Astrocyte (in vitro differentiated cells and primary cell): ENCODE measurements at regions not wholly inside any gene's neighbourhood (a gene's known extent, or its start where the extent isn't known, plus 50 kb on each side); places are given as distances from the start of the nearest gene placed in this dataset.

Source experiments
- DNase-seq: peaks from one replicate; pipeline ENCODE4 v3.0.0-alpha.2; 2010; ENCODE audit warnings: low read depth
- FAIRE-seq: peaks from 2 replicates; lab custom pipeline; 2011; peaks lifted over from hg19 to GRCh38; lab: Jason Lieb, UNC
- H2AFZ ChIP-seq: 2 replicates; pipeline ENCODE4 v1.6.0; 2012; ENCODE audit warnings: low read depth, low read length, inconsistent platforms
- H3K27ac ChIP-seq: 2 replicates; pipeline ENCODE4 v1.5.1; 2011; ENCODE audit warnings: low read depth, low read length, inconsistent platforms
- H3K27me3 ChIP-seq: 2 replicates; pipeline ENCODE4 v1.6.0; 2011; ENCODE audit warnings: low read length, inconsistent platforms; ENCODE audit not compliant: insufficient read depth
- H3K36me3 ChIP-seq: 2 replicates; pipeline ENCODE4 v1.5.1; 2011; ENCODE audit warnings: low read length, inconsistent platforms; ENCODE audit not compliant: insufficient read depth
- H3K4me1 ChIP-seq: 2 replicates; pipeline ENCODE4 v1.5.1; 2011; ENCODE audit warnings: low read length, inconsistent platforms; ENCODE audit not compliant: insufficient read depth
- H3K4me2 ChIP-seq: 2 replicates; pipeline ENCODE4 v1.6.0; 2012; ENCODE audit warnings: low read length, inconsistent platforms
- H3K4me3 ChIP-seq: 2 replicates; pipeline ENCODE4 v1.5.1; 2011; ENCODE audit warnings: low read depth, mild to moderate bottlenecking, low read length, inconsistent platforms; ENCODE audit not compliant: insufficient read depth
- H3K79me2 ChIP-seq: 2 replicates; pipeline ENCODE4 v1.6.0; 2012; ENCODE audit warnings: mild to moderate bottlenecking, low read length, inconsistent platforms; ENCODE audit not compliant: insufficient read depth
- H3K9ac ChIP-seq: 2 replicates; pipeline ENCODE4 v1.6.0; 2012; ENCODE audit warnings: mild to moderate bottlenecking, low read length, inconsistent platforms
- H3K9me3 ChIP-seq: 2 replicates; pipeline ENCODE4 v1.5.1; 2012; ENCODE audit warnings: low read depth, mild to moderate bottlenecking, low read length, inconsistent platforms; ENCODE audit not compliant: insufficient read depth
- H4K20me1 ChIP-seq: 2 replicates; pipeline ENCODE4 v1.6.0; 2012; ENCODE audit warnings: low read length, inconsistent platforms; ENCODE audit not compliant: insufficient read depth
- H3K27ac Mint-ChIP-seq: one replicate; pipeline ENCODE4 v1.8.0; 2021; ENCODE audit warnings: mild to moderate bottlenecking, mixed read lengths; ENCODE audit not compliant: unreplicated experiment
- H3K27me3 Mint-ChIP-seq: one replicate; pipeline ENCODE4 v1.8.0; 2021; ENCODE audit warnings: low read depth, mixed read lengths; ENCODE audit not compliant: unreplicated experiment
- H3K36me3 Mint-ChIP-seq: one replicate; pipeline ENCODE4 v1.8.0; 2021; ENCODE audit warnings: low read depth, mixed read lengths; ENCODE audit not compliant: unreplicated experiment
- H3K4me1 Mint-ChIP-seq: one replicate; pipeline ENCODE4 v1.8.0; 2021; ENCODE audit warnings: low read depth, mixed read lengths; ENCODE audit not compliant: unreplicated experiment
- H3K4me3 Mint-ChIP-seq: one replicate; pipeline ENCODE4 v1.8.0; 2021; ENCODE audit warnings: mild to moderate bottlenecking, moderate library complexity, mixed read lengths; ENCODE audit not compliant: unreplicated experiment
- H3K9me3 Mint-ChIP-seq: one replicate; pipeline ENCODE4 v1.8.0; 2021; ENCODE audit warnings: mild to moderate bottlenecking, mixed read lengths; ENCODE audit not compliant: unreplicated experiment
- CTCF ChIP-seq: IDR thresholded peaks from 2 replicates; pipeline ENCODE4 v1.5.1; 2011; ENCODE audit warnings: low read depth, mild to moderate bottlenecking, inconsistent platforms, low read length, moderate library complexity; ENCODE audit not compliant: insufficient read depth
- EZH2 ChIP-seq: IDR thresholded peaks from 2 replicates; pipeline ENCODE4 v1.6.1; 2012; ENCODE audit warnings: mild to moderate bottlenecking, low read length, inconsistent platforms; ENCODE audit not compliant: insufficient read depth

DNA sequence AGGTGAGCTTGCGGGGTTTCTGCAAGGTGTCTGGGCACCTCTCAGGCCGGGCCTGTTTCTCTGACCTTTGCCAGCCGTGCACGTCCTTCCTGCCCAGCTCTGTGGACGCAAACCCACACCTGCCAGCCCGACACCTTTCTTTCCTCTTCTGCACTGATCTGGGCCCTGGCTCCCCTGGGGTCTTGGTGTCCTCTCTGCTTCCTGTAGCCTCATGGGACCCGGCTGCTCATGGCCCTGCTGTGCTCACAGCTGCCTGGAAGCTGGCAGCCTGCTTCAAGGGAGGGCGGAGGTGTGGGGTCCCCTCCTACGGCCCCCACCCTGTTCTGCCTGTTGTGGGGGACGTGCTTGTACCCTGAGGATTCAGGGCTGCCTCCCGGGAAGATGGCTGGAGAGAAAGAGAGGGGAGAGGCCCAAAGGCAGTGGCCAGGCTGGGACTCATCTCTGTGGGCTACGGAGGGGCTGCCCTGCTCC, 342.4 kb downstream of the SEC14L1 start:
- H3K27ac ChIP-seq = no peak overlapping the region
- Mint-ChIP-seq H3K4me3 (no peak overlapping the region), H3K27me3 (no peaks in the 10 kb centered on the region), H3K9me3 (no peaks in the 10 kb centered on the region), H3K36me3 (peaks cover 8% of the 10 kb centered on the region), H3K27ac (no peak overlapping the region), H3K4me1 (peaks cover 12% of the 10 kb centered on the region)
- no peak overlapping the region for H3K9ac ChIP-seq
- no peaks in the 10 kb centered on the region for H3K27me3 ChIP-seq
- H3K36me3 ChIP-seq = peaks cover 2% of the 10 kb centered on the region
- TF ChIP-seq EZH2 (no peak), CTCF (no peak)
- no peak overlapping the region for H3K4me3 ChIP-seq
- no peak for DNase-seq
- no peak overlapping the region for H3K4me2 ChIP-seq
- no peaks in the 10 kb centered on the region for H3K9me3 ChIP-seq
- no peak overlapping the region for H2AFZ ChIP-seq
- H3K79me2 ChIP-seq = peaks cover 95% of the 10 kb centered on the region
- H4K20me1 ChIP-seq = peaks cover 99% of the 10 kb centered on the region
- peaks cover 15% of the 10 kb centered on the region for H3K4me1 ChIP-seq
- no peak for FAIRE-seq

DNA sequence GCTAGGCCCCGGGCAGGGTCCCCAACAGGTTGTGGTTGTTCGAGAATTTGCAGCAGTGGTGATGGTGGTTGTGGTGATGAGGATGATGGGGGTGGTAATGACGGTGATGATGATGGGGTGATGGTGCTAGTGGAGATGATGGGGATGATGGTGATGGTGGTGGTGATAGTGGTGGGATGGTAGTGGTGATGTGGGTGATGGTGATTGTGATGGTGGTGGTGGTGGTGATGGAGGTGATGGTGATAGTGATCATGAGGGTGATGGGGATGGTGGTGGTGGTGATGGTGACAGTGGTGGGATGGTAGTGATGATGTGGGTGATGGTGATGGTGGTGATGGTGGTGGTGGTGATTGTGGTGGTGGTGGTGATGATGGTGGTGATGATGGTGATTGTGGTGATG, 343.3 kb downstream of the SEC14L1 start:
- Histone ChIP-seq H3K36me3 (peaks cover 4% of the 10 kb centered on the region), H3K9me3 (no peaks in the 10 kb centered on the region), H3K9ac (no peak overlapping the region), H3K79me2 (peaks cover 86% of the 10 kb centered on the region), H3K27me3 (no peaks in the 10 kb centered on the region), H4K20me1 (peaks cover 99% of the 10 kb centered on the region), H3K4me3 (no peak overlapping the region), H3K4me1 (peaks cover 9% of the 10 kb centered on the region), H3K4me2 (no peak overlapping the region), H2AFZ (no peak overlapping the region), H3K27ac (no peak overlapping the region)
- H3K27ac Mint-ChIP-seq = no peak overlapping the region
- TF ChIP-seq EZH2 = no peak
- TF ChIP-seq CTCF = no peak
- H3K9me3 Mint-ChIP-seq = no peaks in the 10 kb centered on the region
- DNase-seq = no peak
- peaks cover 10% of the 10 kb centered on the region for H3K36me3 Mint-ChIP-seq
- H3K4me1 Mint-ChIP-seq = peaks cover 6% of the 10 kb centered on the region
- H3K27me3 Mint-ChIP-seq = no peaks in the 10 kb centered on the region
- FAIRE-seq = no peak
- H3K4me3 Mint-ChIP-seq = no peak overlapping the region

GRCh38 chr17:77485089-77485833, 344.5 kb downstream of the SEC14L1 start:
- Histone ChIP-seq H3K36me3 (peaks cover 7% of the 10 kb centered on the region), H3K4me3 (no peak overlapping the region), H3K27ac (no peak overlapping the region), H3K9ac (no peak overlapping the region), H2AFZ (no peak overlapping the region), H4K20me1 (peaks cover 96% of the 10 kb centered on the region), H3K4me2 (no peak overlapping the region), H3K4me1 (peaks cover under 1% of the 10 kb centered on the region), H3K9me3 (no peaks in the 10 kb centered on the region), H3K27me3 (no peaks in the 10 kb centered on the region), H3K79me2 (peaks cover 74% of the 10 kb centered on the region)
- no peaks in the 10 kb centered on the region for H3K9me3 Mint-ChIP-seq
- H3K4me1 Mint-ChIP-seq = peaks cover 4% of the 10 kb centered on the region
- no peak for FAIRE-seq
- no peak for TF ChIP-seq EZH2
- TF ChIP-seq CTCF = no peak
- no peaks in the 10 kb centered on the region for H3K27me3 Mint-ChIP-seq
- no peak for DNase-seq
- no peak overlapping the region for H3K27ac Mint-ChIP-seq
- peaks cover 10% of the 10 kb centered on the region for H3K36me3 Mint-ChIP-seq
- no peak overlapping the region for H3K4me3 Mint-ChIP-seq
